Omental fat pad (tissue), 3 donors: ENCODE measurements at regions not wholly inside any gene's neighbourhood (a gene's known extent, or its start where the extent isn't known, plus 50 kb on each side); places are given as distances from the start of the nearest gene placed in this dataset.

Experiments used
- ATAC-seq: fragments of 150-250 bp; one replicate; pipeline ENCODE4 v1.9.1; 2016; ENCODE audit warnings: mild to moderate bottlenecking, moderate library complexity; ENCODE audit not compliant: low FRiP score
- DNase-seq: peaks from one replicate; pipeline ENCODE4 v3.0.0-alpha.2; 2019; ENCODE audit warnings: low spot score
- TF ChIP-seq, protein P1 (sequence below), 3 donors: fragments of 450-650 bp; IDR thresholded peaks; one replicate each; pipeline ENCODE4 v1.5.1; 2016 to 2017; ENCODE audit warnings: antibody characterized with exemption in 3 of 3, mild to moderate bottlenecking in 3 of 3, moderate library complexity in 2 of 3

DNA sequence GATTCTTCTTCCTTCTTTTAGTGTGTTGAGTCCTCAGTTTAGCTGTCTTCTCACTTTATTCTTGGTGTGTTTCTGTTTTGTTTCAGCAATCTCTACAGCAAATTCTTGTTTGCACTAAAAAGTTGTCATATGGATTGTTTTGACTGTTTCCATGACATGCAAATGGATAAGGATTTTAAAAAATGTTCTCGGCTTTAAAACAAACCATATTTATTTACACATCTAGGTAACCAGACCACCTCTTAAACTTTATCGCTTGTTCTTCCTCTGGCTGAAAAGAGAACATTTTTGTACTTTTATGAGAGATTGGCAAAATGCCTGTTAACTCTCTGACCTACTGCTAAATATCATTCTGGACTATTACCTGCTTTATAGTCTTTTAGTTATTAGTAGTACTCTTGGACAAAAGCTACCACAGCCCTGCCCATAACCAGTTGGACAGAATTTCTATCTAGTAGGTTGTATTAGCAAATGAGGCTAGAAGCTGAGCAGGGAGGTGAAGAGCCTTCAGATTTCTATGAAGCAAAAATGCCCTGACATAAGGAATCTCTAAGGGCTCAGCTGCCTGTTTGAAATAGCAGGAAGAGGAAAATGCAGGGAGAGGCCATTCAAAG is 268.3 kb downstream of the CD109 start:
- no peak for ATAC-seq
- no peak for DNase-seq

DNA sequence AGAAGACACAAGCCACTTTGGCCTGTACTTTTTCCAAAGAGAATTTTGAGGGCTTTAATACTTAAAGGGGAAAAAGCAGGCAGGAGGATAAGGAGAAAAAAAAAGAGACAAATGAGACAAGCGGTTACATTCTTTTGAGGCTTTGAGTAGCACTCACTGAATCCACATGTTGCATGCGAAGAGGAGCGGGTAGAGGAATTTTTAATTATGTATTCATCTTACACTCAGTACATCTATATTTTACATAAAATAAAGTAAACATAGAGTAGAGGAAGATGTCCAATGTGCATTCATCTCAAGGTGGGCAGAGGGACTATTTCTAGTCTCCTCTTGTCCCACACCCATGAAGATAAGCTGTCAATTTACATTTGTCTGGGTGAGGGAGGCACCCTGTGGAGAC is 266.9 kb downstream of the CD109 start:
- no peak for ATAC-seq
- TF ChIP-seq, protein P1, sequence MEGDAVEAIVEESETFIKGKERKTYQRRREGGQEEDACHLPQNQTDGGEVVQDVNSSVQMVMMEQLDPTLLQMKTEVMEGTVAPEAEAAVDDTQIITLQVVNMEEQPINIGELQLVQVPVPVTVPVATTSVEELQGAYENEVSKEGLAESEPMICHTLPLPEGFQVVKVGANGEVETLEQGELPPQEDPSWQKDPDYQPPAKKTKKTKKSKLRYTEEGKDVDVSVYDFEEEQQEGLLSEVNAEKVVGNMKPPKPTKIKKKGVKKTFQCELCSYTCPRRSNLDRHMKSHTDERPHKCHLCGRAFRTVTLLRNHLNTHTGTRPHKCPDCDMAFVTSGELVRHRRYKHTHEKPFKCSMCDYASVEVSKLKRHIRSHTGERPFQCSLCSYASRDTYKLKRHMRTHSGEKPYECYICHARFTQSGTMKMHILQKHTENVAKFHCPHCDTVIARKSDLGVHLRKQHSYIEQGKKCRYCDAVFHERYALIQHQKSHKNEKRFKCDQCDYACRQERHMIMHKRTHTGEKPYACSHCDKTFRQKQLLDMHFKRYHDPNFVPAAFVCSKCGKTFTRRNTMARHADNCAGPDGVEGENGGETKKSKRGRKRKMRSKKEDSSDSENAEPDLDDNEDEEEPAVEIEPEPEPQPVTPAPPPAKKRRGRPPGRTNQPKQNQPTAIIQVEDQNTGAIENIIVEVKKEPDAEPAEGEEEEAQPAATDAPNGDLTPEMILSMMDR (IDR thresholded peaks at IDR 0.05): no peak
- no peak for DNase-seq

More for the DNA sequence above, 268.3 kb downstream of the CD109 start:
- TF ChIP-seq, protein P1 (IDR thresholded peaks at IDR 0.05): no peak

GRCh38 chr6:73956305-73956704 is 260.3 kb downstream of the CD109 start:
- DNase-seq: no peak
- TF ChIP-seq, protein P1 (IDR thresholded peaks at IDR 0.05): no peak
- ATAC-seq: no peak

- ATAC-seq (no peak), DNase-seq (no peak)
- TF ChIP-seq, protein P1 (IDR thresholded peaks at IDR 0.05): no peak
Measured at GRCh38 chr6:73955800-73956199, 259.8 kb downstream of the CD109 start.

DNA sequence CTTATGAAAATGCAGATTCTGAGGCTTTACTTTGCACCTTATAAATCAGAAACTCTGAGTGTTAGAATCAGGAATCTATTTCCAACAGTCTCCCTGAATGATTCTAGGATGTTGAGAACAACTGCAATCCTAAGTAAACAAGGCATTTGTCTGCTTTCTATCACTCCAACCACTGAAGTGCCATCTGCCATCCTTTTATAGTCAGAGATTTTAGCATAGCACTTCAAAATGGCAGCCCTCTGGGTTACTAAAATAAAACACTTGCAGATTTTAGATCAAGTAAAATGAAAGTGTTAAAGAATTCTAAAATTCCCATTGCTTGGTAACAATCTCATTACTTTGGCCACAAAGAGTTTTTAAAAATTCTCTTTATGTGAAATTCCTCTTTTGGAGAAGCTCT is 258.9 kb downstream of the CD109 start:
- ATAC-seq (no peak), DNase-seq (no peak)
- TF ChIP-seq, protein P1 (IDR thresholded peaks at IDR 0.05): no peak

- ATAC-seq (no peak), DNase-seq (no peak)
- TF ChIP-seq, protein P1 (IDR thresholded peaks at IDR 0.05): no peak
Measured at GRCh38 chr6:73951183-73951582, 255.2 kb downstream of the CD109 start.

DNA sequence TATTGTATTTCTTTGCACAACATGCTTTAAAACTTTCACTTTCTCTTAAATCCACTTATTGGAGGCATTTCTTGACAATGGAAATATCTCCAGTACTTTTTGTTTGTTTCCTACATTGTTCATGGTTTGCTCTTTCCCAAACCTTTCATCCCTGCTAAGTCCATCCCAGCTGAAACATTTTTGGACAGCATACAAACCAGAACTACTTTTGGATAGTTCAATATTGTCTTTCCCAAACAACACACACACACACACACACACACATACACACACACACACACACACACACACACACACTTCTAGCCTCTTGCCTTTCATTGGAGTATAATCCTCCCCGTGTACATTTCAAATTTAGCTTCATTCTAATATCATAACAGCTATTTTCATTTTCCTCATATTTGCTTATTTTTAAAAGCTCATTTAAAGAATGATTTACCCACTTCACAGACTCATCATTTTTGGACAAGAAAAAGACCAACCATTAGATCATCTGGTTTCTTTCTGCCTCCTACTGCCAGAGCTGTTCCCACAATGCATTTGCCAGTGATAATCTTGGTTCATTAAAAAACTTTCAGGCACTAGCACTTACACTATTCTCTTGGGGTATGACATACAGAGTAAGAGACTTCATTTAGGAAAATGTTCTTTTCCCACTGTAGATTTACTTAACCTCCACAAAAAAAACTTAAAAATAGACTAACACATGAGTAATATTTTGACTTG is 248.1 kb downstream of the CD109 start:
- no peak for ATAC-seq
- TF ChIP-seq, protein P1 (IDR thresholded peaks at IDR 0.05): no peak
- DNase-seq: no peak
